SJCRH30 (cell line): ENCODE measurements at regions not wholly inside any gene's neighbourhood (a gene's known extent, or its start where the extent isn't known, plus 50 kb on each side); places are given as distances from the start of the nearest gene placed in this dataset.

Experiments
- DNase-seq, 2 experiments: peaks; one replicate each; pipeline ENCODE4 v3.0.0-alpha.2; 2015 to 2020
- H3K27ac ChIP-seq: fragments of 250-450 bp; sonication (Bioruptor Pico); 2 replicates; pipeline ENCODE4 v1.5.1; 2020; ENCODE audit warnings: mild to moderate bottlenecking, moderate library complexity
- H3K27me3 ChIP-seq: fragments of 250-450 bp; sonication (Bioruptor Pico); 2 replicates; pipeline ENCODE4 v1.5.1; 2020; ENCODE audit warnings: mild to moderate bottlenecking, moderate library complexity
- H3K36me3 ChIP-seq: fragments of 250-450 bp; sonication (Bioruptor Pico); 2 replicates; pipeline ENCODE4 v1.5.1; 2020; ENCODE audit warnings: mild to moderate bottlenecking, moderate library complexity
- H3K4me1 ChIP-seq: fragments of 250-450 bp; sonication (Bioruptor Pico); 2 replicates; pipeline ENCODE4 v1.5.1; 2020; ENCODE audit warnings: mild to moderate bottlenecking, moderate library complexity
- H3K4me3 ChIP-seq: fragments of 250-450 bp; sonication (Bioruptor Pico); 2 replicates; pipeline ENCODE4 v1.5.1; 2020; ENCODE audit warnings: mild to moderate bottlenecking, moderate library complexity
- H3K9me3 ChIP-seq: fragments of 250-450 bp; sonication (Bioruptor Pico); replicated peaks from 2 replicates; pipeline ENCODE4 v1.5.1; 2020; ENCODE audit warnings: mild to moderate bottlenecking, moderate library complexity

DNA sequence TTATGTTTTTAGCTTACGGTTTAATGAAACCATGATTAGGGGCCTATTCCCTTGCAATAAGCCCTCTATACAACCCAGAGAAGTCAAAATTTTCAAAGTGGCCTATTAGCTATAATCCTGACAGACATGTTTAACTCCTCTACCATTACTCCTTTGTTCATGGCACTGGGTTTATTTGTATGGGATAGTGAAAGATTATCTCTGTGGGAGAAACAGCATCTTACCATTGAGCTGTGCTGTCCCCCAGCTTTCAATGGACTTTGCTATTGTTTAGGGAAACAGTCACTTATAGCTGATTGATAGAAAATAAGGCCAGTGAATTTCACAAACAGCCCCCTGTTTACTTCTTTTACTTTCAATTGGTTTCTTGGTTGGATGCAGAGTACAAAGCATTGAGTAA is 675.2 kb upstream of the GCFC2 start:
- H3K4me3 ChIP-seq: no peak overlapping the region

DNA sequence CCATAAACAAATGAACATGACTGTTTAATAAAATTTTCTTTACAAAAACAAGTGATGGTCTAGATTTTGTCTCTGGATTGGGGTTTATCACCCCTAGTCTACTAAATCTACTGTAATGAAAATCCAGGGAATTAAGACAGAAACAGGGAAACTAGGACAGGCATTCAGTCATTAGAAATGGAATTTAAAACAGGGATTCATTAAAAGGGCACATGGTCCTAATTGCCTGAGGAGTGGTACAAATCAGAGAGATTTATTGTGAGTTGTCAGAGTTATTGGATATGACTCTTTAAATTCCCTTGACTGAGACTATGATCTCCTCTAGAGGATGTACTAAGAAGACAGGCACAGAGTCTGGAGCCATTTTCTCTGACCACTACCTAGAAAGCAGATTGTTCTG is 670.9 kb upstream of the GCFC2 start:
- H3K4me3 ChIP-seq: no peak overlapping the region
- no peak overlapping the region for H3K27ac ChIP-seq
- H3K9me3 ChIP-seq: no peaks in the 10 kb centered on the region
- no peaks in the 10 kb centered on the region for H3K36me3 ChIP-seq
- H3K4me1 ChIP-seq: no peaks in the 10 kb centered on the region
- 0 out of 2 replicates have a peak, but pooled peaks cover 3% of the 10 kb centered on the region for H3K27me3 ChIP-seq
- no peak for DNase-seq

More for the DNA sequence above, 675.2 kb upstream of the GCFC2 start:
- Histone ChIP-seq H3K36me3 (no peaks in the 10 kb centered on the region), H3K27ac (no peak overlapping the region), H3K4me1 (no peaks in the 10 kb centered on the region), H3K9me3 (no peaks in the 10 kb centered on the region), H3K27me3 (no peaks in the 10 kb centered on the region)
- no peak for DNase-seq

- H3K4me1 ChIP-seq: no peaks in the 10 kb centered on the region
- H3K36me3 ChIP-seq: no peaks in the 10 kb centered on the region
- H3K27me3 ChIP-seq: 0 out of 2 replicates have a peak, but pooled peaks cover 3% of the 10 kb centered on the region
- H3K27ac ChIP-seq: no peak overlapping the region
- H3K4me3 ChIP-seq: no peak overlapping the region
- no peaks in the 10 kb centered on the region for H3K9me3 ChIP-seq
- no peak for DNase-seq
Measured at GRCh38 chr2:76378140-76378539, 667.4 kb upstream of the GCFC2 start.

DNA sequence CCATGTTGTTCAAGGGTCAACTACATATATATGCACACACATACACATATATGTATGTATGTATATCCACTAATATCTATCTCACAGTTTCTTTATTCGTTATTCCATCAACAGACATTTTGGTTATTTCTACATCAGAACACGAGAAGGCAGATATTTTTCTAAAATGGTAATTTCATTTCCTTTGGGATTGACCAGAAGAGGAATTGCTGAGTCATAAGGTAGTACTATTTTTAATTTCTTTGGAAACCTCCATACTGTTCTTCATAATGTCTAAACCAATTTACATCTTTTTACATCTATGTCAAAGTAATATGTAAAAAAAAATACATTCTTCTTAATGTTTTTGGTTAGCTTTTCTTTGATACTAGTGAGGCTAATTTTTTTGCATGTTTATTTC is 630.7 kb upstream of the GCFC2 start:
- H3K27me3 ChIP-seq: no peaks in the 10 kb centered on the region
- no peaks in the 10 kb centered on the region for H3K36me3 ChIP-seq
- H3K4me1 ChIP-seq: no peaks in the 10 kb centered on the region
- H3K27ac ChIP-seq: no peak overlapping the region
- H3K4me3 ChIP-seq: no peak overlapping the region
- DNase-seq: no peak
- H3K9me3 ChIP-seq: no peaks in the 10 kb centered on the region

- Histone ChIP-seq H3K4me1 (peaks cover under 1% of the 10 kb centered on the region; the same call in 1 of the 2 replicates), H3K4me3 (no peak overlapping the region), H3K9me3 (no peaks in the 10 kb centered on the region), H3K36me3 (no peaks in the 10 kb centered on the region), H3K27me3 (no peaks in the 10 kb centered on the region), H3K27ac (no peak overlapping the region)
- DNase-seq: no peak
Measured at GRCh38 chr2:76332871-76333270, 622.2 kb upstream of the GCFC2 start.

GRCh38 chr2:76330865-76331264 is 620.1 kb upstream of the GCFC2 start:
- Histone ChIP-seq H3K36me3 (no peaks in the 10 kb centered on the region), H3K27me3 (no peaks in the 10 kb centered on the region), H3K9me3 (no peaks in the 10 kb centered on the region), H3K27ac (no peak overlapping the region), H3K4me1 (peaks cover 19% of the 10 kb centered on the region), H3K4me3 (no peak overlapping the region)
- no peak for DNase-seq

- no peaks in the 10 kb centered on the region for H3K27me3 ChIP-seq
- H3K4me3 ChIP-seq: no peak overlapping the region
- H3K4me1 ChIP-seq: peaks cover 21% of the 10 kb centered on the region
- no peaks in the 10 kb centered on the region for H3K9me3 ChIP-seq
- peak overlapping the region; percentile 67 for H3K27ac ChIP-seq
- H3K36me3 ChIP-seq: no peaks in the 10 kb centered on the region
- peak; percentile 34 to 65 for DNase-seq
Measured at GRCh38 chr2:76326636-76327035, 615.9 kb upstream of the GCFC2 start.

DNA sequence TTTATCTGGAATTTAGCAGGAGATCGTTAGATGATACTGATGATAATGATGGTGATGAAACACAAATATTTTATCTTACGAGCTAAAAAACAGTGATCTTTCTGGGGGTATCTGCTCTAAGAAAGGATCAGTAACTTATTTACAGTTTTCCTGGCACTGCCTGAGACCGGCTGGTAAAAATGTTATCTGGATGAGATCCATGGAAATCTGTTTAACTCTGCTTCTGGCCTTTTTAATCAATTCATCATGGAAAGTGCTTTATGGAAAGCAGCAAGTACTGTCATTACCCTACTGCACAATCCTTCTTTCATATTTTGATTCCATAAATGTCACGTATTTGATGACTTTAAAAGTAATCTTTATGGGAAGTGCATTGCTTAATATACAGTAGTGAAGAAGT is 612.7 kb upstream of the GCFC2 start:
- Histone ChIP-seq H3K27ac (no peak overlapping the region), H3K27me3 (no peaks in the 10 kb centered on the region), H3K36me3 (no peaks in the 10 kb centered on the region), H3K9me3 (no peaks in the 10 kb centered on the region), H3K4me1 (peaks cover 21% of the 10 kb centered on the region), H3K4me3 (no peak overlapping the region)
- DNase-seq: no peak

- Histone ChIP-seq H3K9me3 (no peaks in the 10 kb centered on the region), H3K27ac (no peak overlapping the region), H3K36me3 (no peaks in the 10 kb centered on the region), H3K27me3 (no peaks in the 10 kb centered on the region), H3K4me3 (no peak overlapping the region), H3K4me1 (no peaks in the 10 kb centered on the region; the same call in 1 of the 2 replicates)
- no peak for DNase-seq
Measured at GRCh38 chr2:76320716-76321115, 610.0 kb upstream of the GCFC2 start.

DNA sequence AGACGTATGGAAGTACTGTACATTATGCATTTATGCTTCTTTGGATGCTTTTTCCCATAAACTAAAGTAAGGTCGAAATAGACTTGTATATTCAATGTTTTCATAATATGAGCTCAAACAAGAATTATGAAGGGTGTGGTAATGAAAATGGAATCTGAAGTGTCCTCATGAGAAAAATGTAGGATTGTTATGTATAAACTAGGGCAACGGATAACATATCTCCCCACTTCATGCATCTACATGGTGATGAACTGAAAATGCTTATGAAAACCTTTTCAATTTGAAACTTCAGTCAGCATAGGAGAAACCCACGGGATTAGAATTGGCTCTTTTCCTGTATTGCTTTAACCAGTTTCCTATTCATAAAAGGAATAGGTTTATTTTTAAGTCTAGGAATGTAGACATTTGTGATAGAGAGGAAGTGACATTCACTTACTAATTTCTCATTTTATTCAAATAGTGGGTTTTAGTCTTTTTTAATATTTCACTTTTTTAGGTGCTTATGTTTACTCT is 608.2 kb upstream of the GCFC2 start:
- DNase-seq: no peak
- Histone ChIP-seq H3K4me1 (no peaks in the 10 kb centered on the region), H3K9me3 (no peaks in the 10 kb centered on the region), H3K36me3 (no peaks in the 10 kb centered on the region), H3K4me3 (no peak overlapping the region), H3K27me3 (no peaks in the 10 kb centered on the region), H3K27ac (no peak overlapping the region)

GRCh38 chr2:76316691-76317090 is 606.0 kb upstream of the GCFC2 start:
- H3K4me3 ChIP-seq: no peak overlapping the region
- no peaks in the 10 kb centered on the region for H3K9me3 ChIP-seq
- H3K27ac ChIP-seq: no peak overlapping the region
- H3K4me1 ChIP-seq: peaks cover 11% of the 10 kb centered on the region
- peak in 1 of 2 experiments; percentile 14 for DNase-seq
- H3K27me3 ChIP-seq: no peaks in the 10 kb centered on the region
- no peaks in the 10 kb centered on the region for H3K36me3 ChIP-seq

DNA sequence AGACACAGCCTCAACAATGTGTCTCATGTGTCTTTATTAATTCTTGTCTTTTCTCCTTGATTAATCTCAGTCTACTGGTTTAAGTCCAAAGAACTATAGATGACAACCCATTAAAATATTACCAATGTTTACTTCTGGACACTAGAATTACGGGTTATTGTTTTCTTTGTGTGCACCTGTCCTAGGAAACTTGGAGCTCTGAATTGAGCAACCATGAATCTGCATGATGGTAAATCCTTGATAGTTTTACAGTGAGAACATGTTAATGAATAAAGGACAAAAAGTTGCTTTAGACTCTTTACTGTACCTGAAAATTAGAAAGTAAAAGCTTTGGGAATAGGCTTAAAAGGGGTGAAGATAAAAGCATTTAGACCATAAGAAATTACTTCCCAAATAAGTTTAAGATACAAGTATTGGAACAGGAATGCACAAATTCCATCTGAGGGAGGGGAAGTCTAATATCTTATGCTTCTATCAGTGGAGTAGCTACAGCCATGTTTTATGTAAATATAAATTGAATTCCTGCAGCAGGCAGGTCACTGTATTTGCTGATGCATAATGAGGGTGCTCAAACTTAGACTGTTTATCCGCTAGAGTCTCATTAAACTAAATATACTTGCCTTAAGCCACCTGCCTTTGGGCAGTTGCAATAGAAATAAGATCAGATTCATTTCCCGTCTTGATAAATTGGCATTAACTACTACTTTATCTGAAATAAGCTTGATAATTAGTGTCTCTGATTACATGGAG is 603.7 kb upstream of the GCFC2 start:
- Histone ChIP-seq H3K36me3 (no peaks in the 10 kb centered on the region), H3K4me1 (peaks cover 22% of the 10 kb centered on the region), H3K27ac (no peak overlapping the region), H3K9me3 (no peaks in the 10 kb centered on the region), H3K4me3 (no peak overlapping the region), H3K27me3 (no peaks in the 10 kb centered on the region)
- no peak for DNase-seq

DNA sequence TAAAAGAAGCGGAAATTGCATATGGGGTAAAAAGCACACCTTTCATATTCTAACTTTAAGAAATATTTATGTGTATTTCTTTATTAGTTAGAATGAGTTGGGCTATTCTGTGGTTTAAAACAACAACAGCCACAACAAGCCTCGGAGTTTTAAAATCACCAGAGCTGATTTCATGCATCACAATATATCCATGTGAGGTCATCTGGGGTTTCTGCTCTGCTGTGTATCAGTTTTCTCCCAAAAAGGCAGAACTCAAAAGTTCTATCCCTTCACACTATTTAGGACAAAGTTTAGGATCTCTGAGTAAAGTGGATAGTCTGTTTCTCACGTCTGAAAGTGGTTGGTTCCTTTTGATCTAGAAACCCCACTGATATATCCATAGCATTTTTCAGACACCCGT is 601.5 kb upstream of the GCFC2 start:
- no peaks in the 10 kb centered on the region for H3K36me3 ChIP-seq
- peaks cover 44% of the 10 kb centered on the region for H3K4me1 ChIP-seq
- peak overlapping the region; percentile 34 for H3K27ac ChIP-seq
- H3K4me3 ChIP-seq: no peak overlapping the region
- no peaks in the 10 kb centered on the region for H3K27me3 ChIP-seq
- H3K9me3 ChIP-seq: no peaks in the 10 kb centered on the region
- DNase-seq: peak; percentile 13 to 59

DNA sequence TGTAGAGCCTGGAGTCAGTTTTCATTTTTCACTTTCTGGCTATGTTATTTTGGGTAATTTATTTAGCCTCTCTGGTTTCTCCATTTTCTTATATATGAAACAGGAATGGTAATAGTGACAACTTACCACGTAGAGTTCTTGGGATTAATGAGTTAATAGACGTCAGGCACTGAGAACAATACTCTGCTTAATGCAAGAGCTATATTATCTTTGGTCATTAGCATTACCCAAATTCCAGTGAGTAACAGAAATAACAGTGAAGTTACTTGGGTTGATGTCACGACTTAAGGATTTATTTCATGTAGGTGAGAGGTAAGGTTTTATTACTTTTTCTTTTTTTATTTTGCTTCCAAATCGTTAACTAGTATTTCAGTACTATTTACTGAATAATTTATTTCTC is 601.0 kb upstream of the GCFC2 start:
- Histone ChIP-seq H3K27ac (peak overlapping the region; percentile 34), H3K27me3 (no peaks in the 10 kb centered on the region), H3K4me1 (peaks cover 49% of the 10 kb centered on the region), H3K4me3 (no peak overlapping the region), H3K36me3 (no peaks in the 10 kb centered on the region), H3K9me3 (no peaks in the 10 kb centered on the region)
- no peak for DNase-seq

DNA sequence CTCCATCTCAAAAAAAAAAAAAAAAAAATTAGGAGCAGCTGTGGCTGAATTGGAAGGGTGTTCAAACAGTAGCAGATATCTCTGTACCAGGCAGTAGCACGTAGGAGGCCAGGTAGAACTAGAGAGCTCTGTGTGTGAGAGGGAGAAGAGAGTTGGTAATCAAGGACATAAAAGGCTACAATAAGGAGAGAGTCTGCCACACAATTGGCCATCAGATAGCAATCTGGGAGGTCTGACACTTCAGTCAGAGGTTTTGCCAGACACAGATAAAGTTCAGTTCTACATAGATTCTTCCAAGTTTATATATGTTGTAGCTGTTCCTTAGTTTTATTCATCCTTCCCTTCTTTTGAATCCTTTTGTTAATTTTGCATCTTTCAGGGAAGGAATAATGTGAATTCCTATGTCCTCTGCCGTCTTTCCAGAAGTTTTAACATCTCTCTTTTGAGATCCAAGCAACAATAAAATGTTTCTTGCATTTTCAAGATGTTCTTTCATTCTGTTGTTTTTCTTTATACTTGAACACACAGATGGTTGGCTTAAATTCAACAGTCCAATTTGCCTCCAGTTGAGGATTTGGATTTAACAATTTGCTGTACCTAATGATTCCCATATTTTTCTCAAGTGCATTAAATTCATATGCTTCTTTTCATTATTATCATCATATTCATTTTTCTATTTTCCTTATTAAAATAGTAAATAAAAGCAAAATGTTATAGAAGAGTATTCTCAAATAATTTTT is 600.3 kb upstream of the GCFC2 start:
- no peaks in the 10 kb centered on the region for H3K36me3 ChIP-seq
- peaks cover 53% of the 10 kb centered on the region for H3K4me1 ChIP-seq
- no peaks in the 10 kb centered on the region for H3K27me3 ChIP-seq
- DNase-seq: no peak
- no peak overlapping the region for H3K27ac ChIP-seq
- H3K4me3 ChIP-seq: no peak overlapping the region
- no peaks in the 10 kb centered on the region for H3K9me3 ChIP-seq
